OCI-LY1 (cell line): ENCODE measurements at regions not wholly inside any gene's neighbourhood (a gene's known extent, or its start where the extent isn't known, plus 50 kb on each side); places are given as distances from the start of the nearest gene placed in this dataset.

Experiments used
- H2AFZ ChIP-seq: fragments of 200-600 bp; sonication (generic), shearing (Covaris generic); 2 replicates; pipeline ENCODE4 v1.6.0; 2014; ENCODE audit warnings: antibody characterized with exemption, mild to moderate bottlenecking, low read length
- H3F3A ChIP-seq: fragments of 200-600 bp; sonication (generic), shearing (Covaris generic); 2 replicates; pipeline ENCODE4 v1.6.0; 2014; ENCODE audit warnings: mild to moderate bottlenecking, antibody characterized with exemption, low read length, moderate library complexity; ENCODE audit not compliant: insufficient read depth
- H3K27ac ChIP-seq: fragments of 200-600 bp; sonication (generic); 2 replicates; pipeline ENCODE4 v1.5.1; 2014; ENCODE audit warnings: low read length, mixed run types, mild to moderate bottlenecking, low read depth; ENCODE audit not compliant: poor library complexity, severe bottlenecking
- H3K27me3 ChIP-seq: fragments of 200-600 bp; sonication (generic); 2 replicates; pipeline ENCODE4 v1.6.0; 2014; ENCODE audit warnings: antibody characterized with exemption, mild to moderate bottlenecking, low read length, moderate library complexity; ENCODE audit not compliant: insufficient read depth
- H3K36me3 ChIP-seq: fragments of 200-600 bp; sonication (generic); 2 replicates; pipeline ENCODE4 v1.6.1; 2014; ENCODE audit warnings: mild to moderate bottlenecking, antibody characterized with exemption, low read length, moderate library complexity, mixed read lengths; ENCODE audit not compliant: insufficient read depth
- H3K4me1 ChIP-seq: fragments of 200-600 bp; sonication (generic); 2 replicates; pipeline ENCODE4 v1.5.1; 2014; ENCODE audit warnings: mild to moderate bottlenecking, low read length, moderate library complexity; ENCODE audit not compliant: insufficient read depth, severe bottlenecking
- H3K4me2 ChIP-seq: fragments of 200-600 bp; sonication (generic), shearing (Covaris generic); 2 replicates; pipeline ENCODE4 v1.6.1; 2014; ENCODE audit warnings: low read length
- H3K4me3 ChIP-seq: fragments of 200-600 bp; sonication (generic); 2 replicates; pipeline ENCODE4 v1.5.1; 2014; ENCODE audit warnings: low read length, low read depth, mild to moderate bottlenecking, mixed read lengths; ENCODE audit not compliant: poor library complexity, severe bottlenecking
- H3K79me2 ChIP-seq: fragments of 200-600 bp; shearing (Covaris generic); 2 replicates; pipeline ENCODE4 v1.6.1; 2016; ENCODE audit warnings: mixed run types, low read length, mixed read lengths; ENCODE audit not compliant: insufficient read depth
- H3K9ac ChIP-seq: fragments of 200-600 bp; sonication (generic), shearing (Covaris generic); 2 replicates; pipeline ENCODE4 v1.6.1; 2014; ENCODE audit warnings: mild to moderate bottlenecking, low read length, mixed read lengths
- H3K9me2 ChIP-seq: fragments of 200-600 bp; sonication (generic), shearing (Covaris generic); 2 replicates; pipeline ENCODE4 v1.6.1; 2014; ENCODE audit warnings: low read depth, mild to moderate bottlenecking, low read length, mixed read lengths
- H3K9me3 ChIP-seq: fragments of 200-600 bp; shearing (Covaris generic); 2 replicates; pipeline ENCODE4 v1.6.1; 2014; ENCODE audit warnings: low read length, mixed read lengths
- H4K20me1 ChIP-seq: fragments of 200-600 bp; sonication (generic), shearing (Covaris generic); 2 replicates; pipeline ENCODE4 v1.6.0; 2016; ENCODE audit warnings: mild to moderate bottlenecking, low read length; ENCODE audit not compliant: insufficient read depth
- EZH2 ChIP-seq: fragments of 200-600 bp; sonication (generic), shearing (Covaris generic); IDR thresholded peaks from 2 replicates; pipeline ENCODE4 v1.8.0; 2017; ENCODE audit warnings: borderline replicate concordance, mixed run types, mild to moderate bottlenecking, antibody characterized with exemption, low read length, moderate library complexity, mixed read lengths
- TF ChIP-seq, protein P1 (sequence below): fragments of 200-600 bp; sonication (generic), shearing (Covaris generic); IDR thresholded peaks from 2 replicates; pipeline ENCODE4 v1.5.1; 2017; ENCODE audit warnings: mild to moderate bottlenecking, antibody characterized with exemption, low read length, moderate library complexity, mixed read lengths

- H2AFZ ChIP-seq, result no peak overlapping the region
- H3K79me2 ChIP-seq, result no peaks in the 10 kb centered on the region
- H3K27me3 ChIP-seq, result peaks cover 6% of the 10 kb centered on the region; the same call in 1 of the 2 replicates
- H3F3A ChIP-seq, result no peaks in the 10 kb centered on the region
- H3K9ac ChIP-seq, result no peak overlapping the region
- H3K4me2 ChIP-seq, result no peak overlapping the region
- H4K20me1 ChIP-seq, result no peaks in the 10 kb centered on the region
- H3K27ac ChIP-seq, result no peak overlapping the region
- no peaks in the 10 kb centered on the region for H3K9me3 ChIP-seq
- no peaks in the 10 kb centered on the region for H3K36me3 ChIP-seq
- H3K4me3 ChIP-seq, result no peak overlapping the region
- H3K4me1 ChIP-seq, result no peaks in the 10 kb centered on the region
- H3K9me2 ChIP-seq, result no peaks in the 10 kb centered on the region
- TF ChIP-seq EZH2, result no peak
- TF ChIP-seq, protein P1, sequence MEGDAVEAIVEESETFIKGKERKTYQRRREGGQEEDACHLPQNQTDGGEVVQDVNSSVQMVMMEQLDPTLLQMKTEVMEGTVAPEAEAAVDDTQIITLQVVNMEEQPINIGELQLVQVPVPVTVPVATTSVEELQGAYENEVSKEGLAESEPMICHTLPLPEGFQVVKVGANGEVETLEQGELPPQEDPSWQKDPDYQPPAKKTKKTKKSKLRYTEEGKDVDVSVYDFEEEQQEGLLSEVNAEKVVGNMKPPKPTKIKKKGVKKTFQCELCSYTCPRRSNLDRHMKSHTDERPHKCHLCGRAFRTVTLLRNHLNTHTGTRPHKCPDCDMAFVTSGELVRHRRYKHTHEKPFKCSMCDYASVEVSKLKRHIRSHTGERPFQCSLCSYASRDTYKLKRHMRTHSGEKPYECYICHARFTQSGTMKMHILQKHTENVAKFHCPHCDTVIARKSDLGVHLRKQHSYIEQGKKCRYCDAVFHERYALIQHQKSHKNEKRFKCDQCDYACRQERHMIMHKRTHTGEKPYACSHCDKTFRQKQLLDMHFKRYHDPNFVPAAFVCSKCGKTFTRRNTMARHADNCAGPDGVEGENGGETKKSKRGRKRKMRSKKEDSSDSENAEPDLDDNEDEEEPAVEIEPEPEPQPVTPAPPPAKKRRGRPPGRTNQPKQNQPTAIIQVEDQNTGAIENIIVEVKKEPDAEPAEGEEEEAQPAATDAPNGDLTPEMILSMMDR, result no peak
These were observed 138.0 kb downstream of the ENC1 start for GRCh38 chr5:74502479-74502950.

GRCh38 chr5:74501674-74502478, 138.7 kb downstream of the ENC1 start:
- no peak for TF ChIP-seq EZH2
- TF ChIP-seq, protein P1, result no peak
- H3K4me3 ChIP-seq, result no peak overlapping the region
- no peak overlapping the region for H3K9ac ChIP-seq
- H3K4me2 ChIP-seq, result no peak overlapping the region
- no peaks in the 10 kb centered on the region for H3F3A ChIP-seq
- no peaks in the 10 kb centered on the region for H3K9me3 ChIP-seq
- no peak overlapping the region for H2AFZ ChIP-seq
- no peaks in the 10 kb centered on the region for H3K36me3 ChIP-seq
- no peaks in the 10 kb centered on the region for H3K4me1 ChIP-seq
- no peaks in the 10 kb centered on the region for H3K79me2 ChIP-seq
- no peaks in the 10 kb centered on the region for H3K9me2 ChIP-seq
- H4K20me1 ChIP-seq, result no peaks in the 10 kb centered on the region
- H3K27me3 ChIP-seq, result peaks cover 6% of the 10 kb centered on the region; the same call in 1 of the 2 replicates
- H3K27ac ChIP-seq, result no peak overlapping the region

- H3K9me2 ChIP-seq, result no peaks in the 10 kb centered on the region
- no peak overlapping the region for H3K4me2 ChIP-seq
- H3K79me2 ChIP-seq, result no peaks in the 10 kb centered on the region
- H3K27ac ChIP-seq, result no peak overlapping the region
- no peak overlapping the region for H3K9ac ChIP-seq
- H3K36me3 ChIP-seq, result no peaks in the 10 kb centered on the region
- no peak overlapping the region for H2AFZ ChIP-seq
- no peaks in the 10 kb centered on the region for H4K20me1 ChIP-seq
- no peaks in the 10 kb centered on the region for H3K9me3 ChIP-seq
- no peaks in the 10 kb centered on the region for H3K4me1 ChIP-seq
- H3K27me3 ChIP-seq, result no peaks in the 10 kb centered on the region
- no peak overlapping the region for H3K4me3 ChIP-seq
- TF ChIP-seq, protein P1, result no peak
- no peak for TF ChIP-seq EZH2
- H3F3A ChIP-seq, result no peaks in the 10 kb centered on the region
These were observed 140.2 kb downstream of the ENC1 start for GRCh38 chr5:74500110-74500917.
